ENCODE measurements at regions not wholly inside any gene's neighbourhood (a gene's known extent, or its start where the extent isn't known, plus 50 kb on each side); places are given as distances from the start of the nearest gene placed in this dataset.

DNA sequence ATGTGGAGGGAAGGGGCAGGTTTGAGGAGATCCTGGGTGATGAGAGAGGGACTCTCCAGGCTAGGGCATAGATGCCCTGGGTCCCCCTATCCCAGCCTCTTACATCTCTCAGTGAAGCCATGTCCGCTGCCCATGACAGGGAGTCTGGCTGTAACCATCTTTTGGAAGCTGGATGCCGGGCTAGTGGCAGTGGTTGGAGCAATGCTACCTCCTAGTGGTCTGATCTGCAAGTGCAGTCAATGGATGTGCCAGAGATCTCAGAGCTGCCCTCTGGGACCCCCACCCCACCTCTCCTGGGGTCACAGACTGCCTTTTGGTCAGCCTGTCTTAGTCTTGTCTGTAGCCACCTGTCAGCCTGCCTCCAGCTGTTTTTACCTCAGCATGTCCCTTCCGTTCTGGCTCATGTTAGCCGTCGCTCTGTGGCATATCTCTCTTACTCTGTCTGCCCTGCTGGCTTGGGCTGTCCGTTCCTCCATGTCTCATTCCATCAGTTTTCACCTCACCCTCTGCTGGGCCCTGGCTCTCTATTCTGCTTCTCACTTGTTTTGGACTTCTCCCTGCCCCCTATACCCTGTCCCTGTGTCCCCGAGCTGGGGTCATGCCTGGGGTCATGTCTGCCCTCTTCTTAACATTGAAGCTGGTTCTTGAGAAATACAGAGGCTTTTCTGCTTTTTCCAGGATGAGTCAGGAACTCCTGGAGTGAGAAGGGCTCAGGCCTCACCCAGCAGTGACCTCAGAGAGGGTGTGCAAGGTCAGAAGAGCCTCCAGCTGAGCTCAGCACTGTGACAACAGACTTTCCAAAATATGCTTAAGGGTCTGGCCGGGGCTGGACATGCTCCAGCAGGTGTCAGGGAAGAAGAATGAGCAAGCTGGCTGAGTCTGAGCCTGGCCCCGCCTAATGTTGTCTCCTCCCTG, 52.0 kb upstream of the THY1 start:
- TF ChIP-seq, protein P1, sequence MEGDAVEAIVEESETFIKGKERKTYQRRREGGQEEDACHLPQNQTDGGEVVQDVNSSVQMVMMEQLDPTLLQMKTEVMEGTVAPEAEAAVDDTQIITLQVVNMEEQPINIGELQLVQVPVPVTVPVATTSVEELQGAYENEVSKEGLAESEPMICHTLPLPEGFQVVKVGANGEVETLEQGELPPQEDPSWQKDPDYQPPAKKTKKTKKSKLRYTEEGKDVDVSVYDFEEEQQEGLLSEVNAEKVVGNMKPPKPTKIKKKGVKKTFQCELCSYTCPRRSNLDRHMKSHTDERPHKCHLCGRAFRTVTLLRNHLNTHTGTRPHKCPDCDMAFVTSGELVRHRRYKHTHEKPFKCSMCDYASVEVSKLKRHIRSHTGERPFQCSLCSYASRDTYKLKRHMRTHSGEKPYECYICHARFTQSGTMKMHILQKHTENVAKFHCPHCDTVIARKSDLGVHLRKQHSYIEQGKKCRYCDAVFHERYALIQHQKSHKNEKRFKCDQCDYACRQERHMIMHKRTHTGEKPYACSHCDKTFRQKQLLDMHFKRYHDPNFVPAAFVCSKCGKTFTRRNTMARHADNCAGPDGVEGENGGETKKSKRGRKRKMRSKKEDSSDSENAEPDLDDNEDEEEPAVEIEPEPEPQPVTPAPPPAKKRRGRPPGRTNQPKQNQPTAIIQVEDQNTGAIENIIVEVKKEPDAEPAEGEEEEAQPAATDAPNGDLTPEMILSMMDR (IDR thresholded peaks at IDR 0.05) = peak; percentile 73 to 83 (median 81)
- TF ChIP-seq POLR2A (IDR thresholded peaks at IDR 0.05) (no peak), POLR2AphosphoS5 (IDR thresholded peaks at IDR 0.05) (no peak)
